ENCODE measurements at regions not wholly inside any gene's neighbourhood (a gene's known extent, or its start where the extent isn't known, plus 50 kb on each side); places are given as distances from the start of the nearest gene placed in this dataset.

- Mint-ChIP-seq H3K36me3 (peaks cover 0 to 2% (median 0%) of the 10 kb centered on the region in 3 donors), H3K9me3 (peaks cover 13 to 17% (median 14%) of the 10 kb centered on the region in 5 donors), H3K4me1 (no peaks in the 10 kb centered on the region), H3K27ac (no peak overlapping the region), H3K4me3 (no peak overlapping the region), H3K27me3 (peaks cover 2 to 7% of the 10 kb centered on the region in 2 donors)
- POLR2A ChIA-PET: no interaction called here
- H3K27me3 ChIP-seq (ENCODE audit: insufficient read depth, low read length, poor library complexity, severe bottlenecking): no peaks in the 10 kb centered on the region
- H3K36me3 ChIP-seq (ENCODE audit: insufficient read depth, low read length): no peaks in the 10 kb centered on the region
- no peak overlapping the region for H3K27ac ChIP-seq (ENCODE audit: low read depth, low read length)
- H3K4me1 ChIP-seq (ENCODE audit: insufficient read depth, low read length): no peaks in the 10 kb centered on the region
- peaks cover 4% of the 10 kb centered on the region for H3K9me3 ChIP-seq (ENCODE audit: low read length)
- no peak for DNase-seq
- H3K4me3 ChIP-seq (ENCODE audit: low read length): no peak overlapping the region
- CTCF ChIA-PET: interaction anchor here (1.0 kb wide), 1 partner anchor 14 kb away, joined by 3 read pairs; no protein-coding TSS in a partner anchor
These were observed 63.9 kb downstream of the FZD10 start for GRCh38 chr12:130226126-130226525.

GRCh38 chr12:130226771-130227170 lies 64.5 kb downstream of the FZD10 start:
- Histone ChIP-seq H3K4me1 (ENCODE audit: insufficient read depth, low read length) (no peaks in the 10 kb centered on the region), H3K4me3 (ENCODE audit: low read length) (no peak overlapping the region), H3K9me3 (ENCODE audit: low read length) (peaks cover 4% of the 10 kb centered on the region), H3K27ac (ENCODE audit: low read depth, low read length) (no peak overlapping the region), H3K36me3 (ENCODE audit: insufficient read depth, low read length) (no peaks in the 10 kb centered on the region), H3K27me3 (ENCODE audit: insufficient read depth, low read length, poor library complexity, severe bottlenecking) (no peaks in the 10 kb centered on the region)
- ChIA-PET CTCF (no interaction called here), POLR2A (no interaction called here)
- Mint-ChIP-seq H3K4me1 (no peaks in the 10 kb centered on the region), H3K4me3 (no peak overlapping the region), H3K36me3 (peaks cover 0 to 2% (median 0%) of the 10 kb centered on the region in 3 donors), H3K9me3 (peaks cover 14 to 19% (median 15%) of the 10 kb centered on the region in 5 donors), H3K27me3 (peaks cover 2 to 7% of the 10 kb centered on the region in 2 donors), H3K27ac (no peak overlapping the region)
- no peak for DNase-seq

- Histone ChIP-seq H3K4me1 (ENCODE audit: insufficient read depth, low read length) (no peaks in the 10 kb centered on the region), H3K27me3 (ENCODE audit: insufficient read depth, low read length, poor library complexity, severe bottlenecking) (no peaks in the 10 kb centered on the region), H3K36me3 (ENCODE audit: insufficient read depth, low read length) (no peaks in the 10 kb centered on the region), H3K9me3 (ENCODE audit: low read length) (peaks cover 4% of the 10 kb centered on the region), H3K4me3 (ENCODE audit: low read length) (no peak overlapping the region), H3K27ac (ENCODE audit: low read depth, low read length) (no peak overlapping the region)
- peaks cover 0 to 2% (median 0%) of the 10 kb centered on the region in 3 donors for H3K36me3 Mint-ChIP-seq
- POLR2A ChIA-PET: no interaction called here
- no peak overlapping the region for H3K27ac Mint-ChIP-seq
- no peak overlapping the region for H3K4me3 Mint-ChIP-seq
- DNase-seq: no peak
- H3K4me1 Mint-ChIP-seq: no peaks in the 10 kb centered on the region
- peaks cover 2 to 4% of the 10 kb centered on the region in 2 donors for H3K27me3 Mint-ChIP-seq
- H3K9me3 Mint-ChIP-seq: peaks cover 12 to 22% (median 14%) of the 10 kb centered on the region in 5 donors
- CTCF ChIA-PET: no interaction called here
These were observed 65.4 kb downstream of the FZD10 start for GRCh38 chr12:130227641-130228040.

- Mint-ChIP-seq H3K27ac (no peak overlapping the region), H3K4me1 (no peaks in the 10 kb centered on the region), H3K9me3 (peaks cover 0 to 8% (median 2%) of the 10 kb centered on the region in 5 donors), H3K27me3 (peaks cover 0 to 1% of the 10 kb centered on the region in 2 donors), H3K36me3 (no peaks in the 10 kb centered on the region), H3K4me3 (no peak overlapping the region)
- H3K27ac ChIP-seq (ENCODE audit: low read depth, low read length): no peak overlapping the region
- no peaks in the 10 kb centered on the region for H3K9me3 ChIP-seq (ENCODE audit: low read length)
- POLR2A ChIA-PET: interaction anchor here (0.6 kb wide), 1 partner anchor 222 kb away, joined by 6 read pairs; no protein-coding TSS in a partner anchor
- CTCF ChIA-PET: no interaction called here
- DNase-seq: no peak
- no peak overlapping the region for H3K4me3 ChIP-seq (ENCODE audit: low read length)
- no peaks in the 10 kb centered on the region for H3K27me3 ChIP-seq (ENCODE audit: insufficient read depth, low read length, poor library complexity, severe bottlenecking)
- H3K4me1 ChIP-seq (ENCODE audit: insufficient read depth, low read length): no peaks in the 10 kb centered on the region
- no peaks in the 10 kb centered on the region for H3K36me3 ChIP-seq (ENCODE audit: insufficient read depth, low read length)
These were observed 74.2 kb downstream of the FZD10 start for GRCh38 chr12:130236446-130236845.

GRCh38 chr12:130240831-130241590 lies 78.7 kb downstream of the FZD10 start:
- no peak overlapping the region for H3K27ac ChIP-seq (ENCODE audit: low read depth, low read length)
- Mint-ChIP-seq H3K27ac (no peak overlapping the region), H3K36me3 (no peaks in the 10 kb centered on the region), H3K4me3 (no peak overlapping the region), H3K27me3 (peaks cover 0 to 1% of the 10 kb centered on the region in 2 donors), H3K9me3 (peaks cover 0 to 5% (median 0%) of the 10 kb centered on the region in 5 donors), H3K4me1 (no peaks in the 10 kb centered on the region)
- no peak overlapping the region for H3K4me3 ChIP-seq (ENCODE audit: low read length)
- ChIA-PET CTCF (interaction anchor here (1.5 kb wide), 1 partner anchor 15 kb away, joined by 3 read pairs; no protein-coding TSS in a partner anchor), POLR2A (no interaction called here)
- H3K27me3 ChIP-seq (ENCODE audit: insufficient read depth, low read length, poor library complexity, severe bottlenecking): no peaks in the 10 kb centered on the region
- H3K4me1 ChIP-seq (ENCODE audit: insufficient read depth, low read length): no peaks in the 10 kb centered on the region
- no peaks in the 10 kb centered on the region for H3K36me3 ChIP-seq (ENCODE audit: insufficient read depth, low read length)
- H3K9me3 ChIP-seq (ENCODE audit: low read length): no peaks in the 10 kb centered on the region
- no peak for DNase-seq

GRCh38 chr12:130242506-130242905 lies 80.2 kb downstream of the FZD10 start:
- Mint-ChIP-seq H3K4me1 (no peaks in the 10 kb centered on the region), H3K9me3 (peaks cover 0 to 5% (median under 1%) of the 10 kb centered on the region in 5 donors)

GRCh38 chr12:130245251-130245650 lies 83.0 kb downstream of the FZD10 start:
- Mint-ChIP-seq H3K9me3 (peaks cover 0 to 8% (median 5%) of the 10 kb centered on the region in 5 donors), H3K27ac (no peak overlapping the region), H3K4me1 (no peaks in the 10 kb centered on the region), H3K27me3 (no peaks in the 10 kb centered on the region), H3K4me3 (no peak overlapping the region), H3K36me3 (no peaks in the 10 kb centered on the region)
- POLR2A ChIA-PET: no interaction called here
- Histone ChIP-seq H3K36me3 (ENCODE audit: insufficient read depth, low read length) (no peaks in the 10 kb centered on the region), H3K4me3 (ENCODE audit: low read length) (no peak overlapping the region), H3K27me3 (ENCODE audit: insufficient read depth, low read length, poor library complexity, severe bottlenecking) (no peaks in the 10 kb centered on the region), H3K27ac (ENCODE audit: low read depth, low read length) (no peak overlapping the region), H3K9me3 (ENCODE audit: low read length) (no peaks in the 10 kb centered on the region), H3K4me1 (ENCODE audit: insufficient read depth, low read length) (no peaks in the 10 kb centered on the region)
- CTCF ChIA-PET: no interaction called here
- no peak for DNase-seq

More at GRCh38 chr12:130242506-130242905, 80.2 kb downstream of the FZD10 start:
- Mint-ChIP-seq H3K36me3 (no peaks in the 10 kb centered on the region), H3K27me3 (peaks cover 0 to under 1% of the 10 kb centered on the region in 2 donors), H3K4me3 (no peak overlapping the region), H3K27ac (no peak overlapping the region)
- H3K27ac ChIP-seq (ENCODE audit: low read depth, low read length): no peak overlapping the region
- POLR2A ChIA-PET: no interaction called here
- DNase-seq: no peak
- H3K4me1 ChIP-seq (ENCODE audit: insufficient read depth, low read length): no peaks in the 10 kb centered on the region
- no peak overlapping the region for H3K4me3 ChIP-seq (ENCODE audit: low read length)
- H3K9me3 ChIP-seq (ENCODE audit: low read length): no peaks in the 10 kb centered on the region
- H3K27me3 ChIP-seq (ENCODE audit: insufficient read depth, low read length, poor library complexity, severe bottlenecking): no peaks in the 10 kb centered on the region
- H3K36me3 ChIP-seq (ENCODE audit: insufficient read depth, low read length): no peaks in the 10 kb centered on the region
- CTCF ChIA-PET: no interaction called here

- Mint-ChIP-seq H3K4me3 (no peak overlapping the region), H3K9me3 (peaks cover 0 to 9% (median 5%) of the 10 kb centered on the region in 5 donors), H3K27ac (no peak overlapping the region), H3K36me3 (no peaks in the 10 kb centered on the region), H3K27me3 (no peaks in the 10 kb centered on the region), H3K4me1 (no peaks in the 10 kb centered on the region)
- Histone ChIP-seq H3K4me3 (ENCODE audit: low read length) (no peak overlapping the region), H3K9me3 (ENCODE audit: low read length) (no peaks in the 10 kb centered on the region), H3K36me3 (ENCODE audit: insufficient read depth, low read length) (no peaks in the 10 kb centered on the region), H3K27me3 (ENCODE audit: insufficient read depth, low read length, poor library complexity, severe bottlenecking) (no peaks in the 10 kb centered on the region), H3K27ac (ENCODE audit: low read depth, low read length) (no peak overlapping the region), H3K4me1 (ENCODE audit: insufficient read depth, low read length) (no peaks in the 10 kb centered on the region)
- POLR2A ChIA-PET: no interaction called here
- CTCF ChIA-PET: no interaction called here
- no peak for DNase-seq
These were observed 84.3 kb downstream of the FZD10 start for GRCh38 chr12:130246560-130246959.

Data from CD8-positive, alpha-beta memory T cell (primary cell).